ENCODE measurements at regions not wholly inside any gene's neighbourhood (a gene's known extent, or its start where the extent isn't known, plus 50 kb on each side); places are given as distances from the start of the nearest gene placed in this dataset.

- H3K36me3 ChIP-seq (ENCODE audit: control insufficient read depth, insufficient read depth, low read length) = no peaks in the 10 kb centered on the region
- WGBS (ENCODE audit: insufficient coverage) = 90% methylated on average over 7 of the region's 12 CpGs
- no peaks in the 10 kb centered on the region for H3K4me1 ChIP-seq (ENCODE audit: control insufficient read depth, insufficient read depth, low read length)
Observed at GRCh38 chr2:3099860-3100234, 277.8 kb downstream of the EIPR1 start.

GRCh38 chr2:3099145-3099859 lies 278.3 kb downstream of the EIPR1 start:
- Histone ChIP-seq H3K4me1 (ENCODE audit: control insufficient read depth, insufficient read depth, low read length) (no peaks in the 10 kb centered on the region), H3K27ac (ENCODE audit: low read length) (no peak overlapping the region), H3K4me3 (ENCODE audit: low read length) (no peak overlapping the region), H3K36me3 (ENCODE audit: control insufficient read depth, insufficient read depth, low read length) (no peaks in the 10 kb centered on the region), H3K9me3 (replicated peaks; ENCODE audit: control insufficient read depth, low read depth, low read length) (no peaks in the 10 kb centered on the region), H3K27me3 (ENCODE audit: control insufficient read depth, insufficient read depth, low read length) (peaks cover 2% of the 10 kb centered on the region)
- no peak for DNase-seq
- 86% methylated on average over 4 of the region's 6 CpGs for WGBS (ENCODE audit: insufficient coverage)

More at GRCh38 chr2:3099860-3100234, 277.8 kb downstream of the EIPR1 start:
- DNase-seq = no peak
- Histone ChIP-seq H3K4me3 (ENCODE audit: low read length) (no peak overlapping the region), H3K9me3 (replicated peaks; ENCODE audit: control insufficient read depth, low read depth, low read length) (no peaks in the 10 kb centered on the region), H3K27me3 (ENCODE audit: control insufficient read depth, insufficient read depth, low read length) (peaks cover 2% of the 10 kb centered on the region), H3K27ac (ENCODE audit: low read length) (no peak overlapping the region)

DNA sequence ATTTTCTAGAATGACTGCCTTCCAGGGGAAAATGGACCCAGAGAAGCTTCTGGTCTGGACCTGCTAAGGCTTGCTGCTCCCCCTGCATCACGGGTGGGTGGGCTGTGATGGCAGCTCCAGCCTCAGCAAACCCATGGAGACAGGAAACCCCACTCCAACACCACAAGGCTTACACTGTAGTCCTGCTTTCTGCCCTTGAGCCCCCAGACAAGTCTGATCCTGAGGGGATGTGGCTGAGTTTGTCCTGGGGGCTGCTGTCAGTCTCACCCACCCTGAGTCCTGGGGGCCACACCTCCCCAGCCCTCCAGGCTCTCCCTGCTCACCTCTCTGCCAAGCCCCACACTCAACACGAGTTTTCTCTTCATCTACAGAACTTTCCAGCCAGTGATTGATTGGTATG lies 279.4 kb downstream of the EIPR1 start:
- WGBS (ENCODE audit: insufficient coverage) = no CpG with 5 or more reads among the region's 2 CpGs
- DNase-seq = no peak

DNA sequence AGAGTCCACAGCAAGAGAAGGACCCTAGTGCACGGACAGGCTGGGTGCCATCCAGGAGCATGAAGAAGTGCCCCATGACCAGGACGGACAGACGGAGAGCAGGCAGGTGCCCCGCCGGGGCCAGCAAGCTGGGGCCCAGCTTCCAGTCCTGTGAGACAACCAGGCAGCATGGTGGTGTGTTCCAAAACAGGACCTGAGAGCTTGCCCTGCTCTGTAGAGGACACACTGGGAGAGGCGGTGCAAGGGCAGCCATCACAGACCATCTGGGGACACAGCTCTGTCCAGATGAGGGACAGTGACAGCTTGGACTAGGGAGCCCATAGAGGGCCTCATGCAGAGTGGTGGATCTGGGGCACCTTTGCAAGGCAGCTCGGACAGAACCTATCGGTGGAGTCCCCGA lies 279.8 kb downstream of the EIPR1 start:
- Histone ChIP-seq H3K4me3 (ENCODE audit: low read length) (no peak overlapping the region), H3K9me3 (replicated peaks; ENCODE audit: control insufficient read depth, low read depth, low read length) (no peaks in the 10 kb centered on the region), H3K27ac (ENCODE audit: low read length) (no peak overlapping the region), H3K4me1 (ENCODE audit: control insufficient read depth, insufficient read depth, low read length) (no peaks in the 10 kb centered on the region), H3K36me3 (ENCODE audit: control insufficient read depth, insufficient read depth, low read length) (no peaks in the 10 kb centered on the region), H3K27me3 (ENCODE audit: control insufficient read depth, insufficient read depth, low read length) (peaks cover 2% of the 10 kb centered on the region)
- DNase-seq = no peak
- WGBS (ENCODE audit: insufficient coverage) = 89% methylated on average over 7 of the region's 9 CpGs

More for the DNA sequence above, 279.4 kb downstream of the EIPR1 start:
- Histone ChIP-seq H3K4me3 (ENCODE audit: low read length) (no peak overlapping the region), H3K36me3 (ENCODE audit: control insufficient read depth, insufficient read depth, low read length) (no peaks in the 10 kb centered on the region), H3K27me3 (ENCODE audit: control insufficient read depth, insufficient read depth, low read length) (peaks cover 2% of the 10 kb centered on the region), H3K27ac (ENCODE audit: low read length) (no peak overlapping the region), H3K9me3 (replicated peaks; ENCODE audit: control insufficient read depth, low read depth, low read length) (no peaks in the 10 kb centered on the region), H3K4me1 (ENCODE audit: control insufficient read depth, insufficient read depth, low read length) (no peaks in the 10 kb centered on the region)

GRCh38 chr2:3094999-3095958 lies 282.3 kb downstream of the EIPR1 start:
- Histone ChIP-seq H3K27me3 (ENCODE audit: control insufficient read depth, insufficient read depth, low read length) (peaks cover 2% of the 10 kb centered on the region), H3K36me3 (ENCODE audit: control insufficient read depth, insufficient read depth, low read length) (no peaks in the 10 kb centered on the region), H3K4me1 (ENCODE audit: control insufficient read depth, insufficient read depth, low read length) (no peaks in the 10 kb centered on the region), H3K27ac (ENCODE audit: low read length) (no peak overlapping the region), H3K9me3 (replicated peaks; ENCODE audit: control insufficient read depth, low read depth, low read length) (no peaks in the 10 kb centered on the region), H3K4me3 (ENCODE audit: low read length) (no peak overlapping the region)
- DNase-seq = no peak
- 69% methylated on average over 9 of the region's 14 CpGs for WGBS (ENCODE audit: insufficient coverage)

GRCh38 chr2:3094318-3094717 lies 283.3 kb downstream of the EIPR1 start:
- H3K4me3 ChIP-seq (ENCODE audit: low read length) = no peak overlapping the region
- no peaks in the 10 kb centered on the region for H3K36me3 ChIP-seq (ENCODE audit: control insufficient read depth, insufficient read depth, low read length)
- no CpG with 5 or more reads among the region's 1 CpG for WGBS (ENCODE audit: insufficient coverage)
- no peaks in the 10 kb centered on the region for H3K4me1 ChIP-seq (ENCODE audit: control insufficient read depth, insufficient read depth, low read length)
- peaks cover 1% of the 10 kb centered on the region for H3K9me3 ChIP-seq (replicated peaks; ENCODE audit: control insufficient read depth, low read depth, low read length)
- H3K27me3 ChIP-seq (ENCODE audit: control insufficient read depth, insufficient read depth, low read length) = peaks cover 2% of the 10 kb centered on the region
- no peak for DNase-seq
- H3K27ac ChIP-seq (ENCODE audit: low read length) = no peak overlapping the region

- no CpG with 5 or more reads among the region's 2 CpGs for WGBS (ENCODE audit: insufficient coverage)
- Histone ChIP-seq H3K27me3 (ENCODE audit: control insufficient read depth, insufficient read depth, low read length) (no peaks in the 10 kb centered on the region), H3K27ac (ENCODE audit: low read length) (no peak overlapping the region), H3K4me3 (ENCODE audit: low read length) (no peak overlapping the region), H3K4me1 (ENCODE audit: control insufficient read depth, insufficient read depth, low read length) (no peaks in the 10 kb centered on the region), H3K36me3 (ENCODE audit: control insufficient read depth, insufficient read depth, low read length) (no peaks in the 10 kb centered on the region), H3K9me3 (replicated peaks; ENCODE audit: control insufficient read depth, low read depth, low read length) (peaks cover 5% of the 10 kb centered on the region)
- no peak for DNase-seq
Observed at GRCh38 chr2:3091696-3092095, 285.9 kb downstream of the EIPR1 start.

- no peaks in the 10 kb centered on the region for H3K36me3 ChIP-seq (ENCODE audit: control insufficient read depth, insufficient read depth, low read length)
- no peak overlapping the region for H3K27ac ChIP-seq (ENCODE audit: low read length)
- H3K4me1 ChIP-seq (ENCODE audit: control insufficient read depth, insufficient read depth, low read length) = no peaks in the 10 kb centered on the region
- no peaks in the 10 kb centered on the region for H3K9me3 ChIP-seq (replicated peaks; ENCODE audit: control insufficient read depth, low read depth, low read length)
- H3K4me3 ChIP-seq (ENCODE audit: low read length) = no peak overlapping the region
- no peaks in the 10 kb centered on the region for H3K27me3 ChIP-seq (ENCODE audit: control insufficient read depth, insufficient read depth, low read length)
- DNase-seq = no peak
- WGBS (ENCODE audit: insufficient coverage) = 75% methylated on average over 2 of the region's 4 CpGs
Observed at GRCh38 chr2:3082705-3083104, 294.9 kb downstream of the EIPR1 start.

DNA sequence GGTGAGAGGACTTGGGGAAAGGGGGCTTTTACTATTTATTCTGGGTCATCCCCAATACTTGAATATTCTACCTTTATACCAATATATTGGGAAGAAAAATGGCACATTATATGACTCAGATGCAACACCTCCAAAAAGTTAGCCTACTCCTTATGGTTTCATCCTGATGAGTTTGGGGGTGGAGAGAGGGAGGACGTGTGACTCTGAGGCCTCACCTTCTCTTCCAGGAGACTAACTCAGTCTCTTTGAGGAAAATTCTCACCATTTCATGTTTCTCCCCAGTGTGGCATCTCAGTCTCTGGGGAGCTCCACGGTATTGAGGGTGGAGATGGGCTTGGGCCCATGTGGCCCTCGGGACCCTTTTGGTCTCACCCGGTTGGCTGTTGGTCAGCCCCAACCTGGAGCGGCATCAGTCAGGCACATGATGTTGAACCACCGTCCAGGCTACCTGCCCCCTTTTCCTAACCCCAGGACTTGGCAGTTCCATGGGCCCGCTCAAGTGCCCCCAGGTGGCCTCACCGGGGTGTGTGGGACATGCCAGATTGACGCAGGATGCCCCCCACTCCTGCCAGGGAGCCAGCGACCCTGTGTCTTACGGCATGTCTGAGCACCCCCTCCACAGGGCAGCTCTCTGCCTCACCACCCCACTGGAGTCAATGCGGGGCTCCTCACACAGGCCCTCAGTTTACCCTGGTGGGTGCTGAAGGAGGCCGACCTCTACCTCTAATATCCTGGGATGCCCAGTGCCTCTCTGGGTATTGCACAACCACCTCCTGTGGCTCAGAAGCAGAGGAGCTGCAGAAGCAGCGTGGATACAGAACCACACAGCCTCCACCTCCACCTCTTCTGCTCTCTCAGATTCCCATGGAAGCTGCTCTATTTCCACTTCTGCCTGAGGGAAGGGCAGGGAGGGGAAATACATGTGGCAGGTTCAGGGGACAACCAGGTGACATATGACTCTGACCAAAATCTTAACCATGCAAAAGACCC lies 297.4 kb downstream of the EIPR1 start:
- Histone ChIP-seq H3K4me1 (ENCODE audit: control insufficient read depth, insufficient read depth, low read length) (peaks cover 8% of the 10 kb centered on the region), H3K4me3 (ENCODE audit: low read length) (no peak overlapping the region), H3K27ac (ENCODE audit: low read length) (no peak overlapping the region), H3K27me3 (ENCODE audit: control insufficient read depth, insufficient read depth, low read length) (no peaks in the 10 kb centered on the region), H3K9me3 (replicated peaks; ENCODE audit: control insufficient read depth, low read depth, low read length) (no peaks in the 10 kb centered on the region), H3K36me3 (ENCODE audit: control insufficient read depth, insufficient read depth, low read length) (no peaks in the 10 kb centered on the region)
- no peak for DNase-seq
- 91% methylated on average over 7 of the region's 14 CpGs for WGBS (ENCODE audit: insufficient coverage)

Measured in muscle of leg (tissue), 3 donors.